Progenitor cell of endocrine pancreas (in vitro differentiated cells): ENCODE measurements at regions not wholly inside any gene's neighbourhood (a gene's known extent, or its start where the extent isn't known, plus 50 kb on each side); places are given as distances from the start of the nearest gene placed in this dataset.

Experiments
- DNase-seq: peaks from one replicate; pipeline ENCODE4 v3.0.0; 2021; ENCODE audit warnings: low spot score; ENCODE audit not compliant: unreplicated experiment
- H3K27ac Mint-ChIP-seq: 2 replicates; pipeline ENCODE4 v1.8.0; 2021; ENCODE audit warnings: mild to moderate bottlenecking, moderate library complexity, mixed read lengths
- H3K27me3 Mint-ChIP-seq: 2 replicates; pipeline ENCODE4 v1.8.0; 2021; ENCODE audit warnings: mixed read lengths
- H3K36me3 Mint-ChIP-seq: 2 replicates; pipeline ENCODE4 v1.8.0; 2022; ENCODE audit warnings: mixed read lengths; ENCODE audit not compliant: insufficient read depth
- H3K4me1 Mint-ChIP-seq: 2 replicates; pipeline ENCODE4 v1.8.0; 2021; ENCODE audit warnings: low read depth, mixed read lengths
- H3K4me3 Mint-ChIP-seq: 2 replicates; pipeline ENCODE4 v1.8.0; 2021; ENCODE audit warnings: low read depth, mild to moderate bottlenecking, moderate library complexity, mixed read lengths
- H3K9me3 Mint-ChIP-seq: 2 replicates; pipeline ENCODE4 v1.8.0; 2021; ENCODE audit warnings: low read depth, mixed read lengths
- CTCF ChIP-seq: fragments of 200-600 bp; sonication (generic); IDR thresholded peaks from one replicate; pipeline ENCODE4 v1.5.0; 2021; ENCODE audit warnings: antibody characterized with exemption, mild to moderate bottlenecking; ENCODE audit not compliant: unreplicated experiment

DNA sequence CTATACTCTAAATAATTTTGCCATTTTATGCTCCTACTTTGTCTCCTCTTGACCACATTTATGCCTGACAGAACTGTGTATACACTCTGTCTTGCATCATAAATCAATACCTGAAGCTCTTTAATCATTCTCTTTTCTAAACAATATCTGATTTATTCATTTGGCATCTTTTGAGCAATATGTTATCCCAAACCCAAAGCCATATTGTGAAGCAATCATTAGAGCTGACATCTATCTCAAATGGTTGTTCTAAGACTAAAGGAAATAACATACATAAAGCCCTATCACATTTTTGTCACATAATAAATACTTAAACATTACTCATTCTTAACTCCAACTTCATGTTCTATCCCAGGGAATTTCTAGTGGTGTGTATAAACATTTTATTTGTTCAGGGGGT, 717.6 kb downstream of the SORCS1 start:
- H3K4me3 Mint-ChIP-seq: no peak overlapping the region
- H3K36me3 Mint-ChIP-seq: no peaks in the 10 kb centered on the region
- TF ChIP-seq CTCF: no peak
- no peaks in the 10 kb centered on the region for H3K27me3 Mint-ChIP-seq
- no peak overlapping the region for H3K27ac Mint-ChIP-seq
- H3K9me3 Mint-ChIP-seq: peaks cover 4% of the 10 kb centered on the region
- H3K4me1 Mint-ChIP-seq: peaks cover 2% of the 10 kb centered on the region
- no peak for DNase-seq

DNA sequence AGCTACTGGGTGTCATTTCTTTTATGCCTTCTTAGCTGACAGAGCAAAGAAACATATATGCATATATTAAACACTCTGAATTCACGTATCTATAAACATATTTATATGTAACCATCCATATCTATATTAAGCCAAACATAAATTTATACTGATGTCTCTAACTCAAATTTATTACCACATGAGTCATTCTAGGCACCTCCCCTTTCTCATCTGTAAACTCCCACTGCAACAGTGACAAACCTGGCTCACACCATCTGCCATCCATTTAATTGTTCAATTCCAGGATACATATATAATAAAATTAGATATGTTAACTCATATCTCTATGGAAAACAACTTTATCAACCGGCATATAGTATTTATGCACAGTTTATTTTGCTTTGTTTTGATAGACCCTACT, 722.3 kb downstream of the SORCS1 start:
- no peak for TF ChIP-seq CTCF
- H3K36me3 Mint-ChIP-seq: no peaks in the 10 kb centered on the region
- H3K9me3 Mint-ChIP-seq: peaks cover 4% of the 10 kb centered on the region
- no peaks in the 10 kb centered on the region for H3K27me3 Mint-ChIP-seq
- peaks cover 2% of the 10 kb centered on the region for H3K4me1 Mint-ChIP-seq
- DNase-seq: no peak
- H3K4me3 Mint-ChIP-seq: no peak overlapping the region
- no peak overlapping the region for H3K27ac Mint-ChIP-seq

- Mint-ChIP-seq H3K9me3 (no peaks in the 10 kb centered on the region), H3K4me3 (no peak overlapping the region), H3K36me3 (no peaks in the 10 kb centered on the region), H3K4me1 (no peaks in the 10 kb centered on the region), H3K27ac (no peak overlapping the region), H3K27me3 (no peaks in the 10 kb centered on the region)
- DNase-seq: no peak
- no peak for TF ChIP-seq CTCF
Measured at GRCh38 chr10:106440767-106441166, 723.7 kb downstream of the SORCS1 start.

- Mint-ChIP-seq H3K27me3 (no peaks in the 10 kb centered on the region), H3K9me3 (no peaks in the 10 kb centered on the region), H3K4me3 (no peak overlapping the region), H3K27ac (no peak overlapping the region), H3K36me3 (no peaks in the 10 kb centered on the region), H3K4me1 (no peaks in the 10 kb centered on the region)
- TF ChIP-seq CTCF: no peak
- no peak for DNase-seq
Measured at GRCh38 chr10:106440355-106440754, 724.2 kb downstream of the SORCS1 start.

DNA sequence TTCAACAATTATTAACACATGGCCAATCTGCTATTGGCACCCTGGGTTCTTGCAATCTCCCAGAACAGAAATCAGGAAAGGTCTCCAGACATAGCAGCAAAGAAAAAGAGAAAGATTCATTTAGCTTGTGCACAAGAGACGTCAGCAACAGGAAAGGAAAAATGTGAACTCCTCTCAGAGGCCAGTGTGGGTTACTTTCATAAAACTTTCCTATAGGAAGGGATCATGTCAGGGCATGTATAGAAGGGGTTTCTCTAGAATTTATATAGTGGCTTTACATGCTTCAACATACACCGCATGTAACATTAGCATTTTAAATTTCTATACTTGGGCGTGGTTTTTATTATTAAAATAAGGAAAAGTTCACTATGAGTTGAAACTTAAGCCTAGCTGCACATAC, 725.1 kb downstream of the SORCS1 start:
- Mint-ChIP-seq H3K4me1 (no peaks in the 10 kb centered on the region), H3K4me3 (no peak overlapping the region), H3K9me3 (peaks cover 3% of the 10 kb centered on the region), H3K36me3 (no peaks in the 10 kb centered on the region), H3K27ac (no peak overlapping the region), H3K27me3 (no peaks in the 10 kb centered on the region)
- TF ChIP-seq CTCF: no peak
- no peak for DNase-seq
